ENCODE measurements at regions not wholly inside any gene's neighbourhood (a gene's known extent, or its start where the extent isn't known, plus 50 kb on each side); places are given as distances from the start of the nearest gene placed in this dataset.

- H3K27me3 ChIP-seq, result no peaks in the 10 kb centered on the region
Measured at GRCh38 chr14:34373191-34373590, 88.8 kb downstream of the SPTSSA start.

GRCh38 chr14:34372786-34373185 is 89.3 kb downstream of the SPTSSA start:
- Histone ChIP-seq H3K36me3 (no peaks in the 10 kb centered on the region), H3K4me3 (no peak overlapping the region), H3K27me3 (no peaks in the 10 kb centered on the region), H3K27ac (no peak overlapping the region), H3K9me3 (no peaks in the 10 kb centered on the region), H3K4me1 (peaks cover 0 to 8% (median 2%) of the 10 kb centered on the region in 4 donors)
- 23 to 50% methylated on average over 1 of the region's 1 CpG for WGBS, 2 donors
- TF ChIP-seq POLR2AphosphoS5 (IDR thresholded peaks at IDR 0.05), result no peak
- no peak for TF ChIP-seq CTCF (IDR thresholded peaks at IDR 0.05)
- TF ChIP-seq POLR2A (IDR thresholded peaks at IDR 0.05), result no peak
- no peak for TF ChIP-seq EP300 (IDR thresholded peaks at IDR 0.05)
- no peak for DNase-seq
- intact Hi-C loops (cut with DNase I), result no loop called here

More at GRCh38 chr14:34373191-34373590, 88.8 kb downstream of the SPTSSA start:
- Histone ChIP-seq H3K27ac (no peak overlapping the region), H3K9me3 (no peaks in the 10 kb centered on the region), H3K4me1 (peaks cover 0 to 8% (median under 1%) of the 10 kb centered on the region in 4 donors), H3K36me3 (no peaks in the 10 kb centered on the region), H3K4me3 (no peak overlapping the region)
- TF ChIP-seq CTCF (IDR thresholded peaks at IDR 0.05) (no peak), POLR2A (IDR thresholded peaks at IDR 0.05) (no peak), EP300 (IDR thresholded peaks at IDR 0.05) (no peak), POLR2AphosphoS5 (IDR thresholded peaks at IDR 0.05) (no peak)
- DNase-seq, result no peak
- intact Hi-C loops (cut with DNase I), result no loop called here
- 48 to 85% methylated on average over 2 of the region's 2 CpGs for WGBS, 2 donors

- H3K27ac ChIP-seq, result no peak overlapping the region
- H3K9me3 ChIP-seq, result no peaks in the 10 kb centered on the region
- peaks cover 0 to 8% (median 2%) of the 10 kb centered on the region in 4 donors for H3K4me1 ChIP-seq
- no peak overlapping the region for H3K4me3 ChIP-seq
- no peaks in the 10 kb centered on the region for H3K36me3 ChIP-seq
- 24 to 61% methylated on average over 1 of the region's 1 CpG for WGBS, 2 donors
- TF ChIP-seq CTCF (IDR thresholded peaks at IDR 0.05), result no peak
- TF ChIP-seq EP300 (IDR thresholded peaks at IDR 0.05), result no peak
- TF ChIP-seq POLR2A (IDR thresholded peaks at IDR 0.05), result no peak
- no peak for DNase-seq
- intact Hi-C loops (cut with DNase I), result loop anchor here (5.0 kb wide), 1 partner anchor 93 kb away; the partner anchor contains the start of gene SPTSSA
- no peaks in the 10 kb centered on the region for H3K27me3 ChIP-seq
Measured at GRCh38 chr14:34369648-34370030, 92.4 kb downstream of the SPTSSA start.

- no peak for DNase-seq
- intact Hi-C loops (cut with DNase I), result loop anchor here (5.0 kb wide), 1 partner anchor 93 kb away; the partner anchor contains the start of gene SPTSSA
- no peak for TF ChIP-seq EP300 (IDR thresholded peaks at IDR 0.05)
- no peak for TF ChIP-seq CTCF (IDR thresholded peaks at IDR 0.05)
- TF ChIP-seq POLR2AphosphoS5 (IDR thresholded peaks at IDR 0.05), result no peak
- no peak for TF ChIP-seq POLR2A (IDR thresholded peaks at IDR 0.05)
- WGBS, 2 donors, result 72 to 74% methylated on average over 3 of the region's 3 CpGs
- H3K36me3 ChIP-seq, result no peaks in the 10 kb centered on the region
- peaks cover 0 to 8% (median 2%) of the 10 kb centered on the region in 4 donors for H3K4me1 ChIP-seq
- peak overlapping the region in 3 of 4 donors; percentile 6 to 49 (median 20) for H3K27ac ChIP-seq
- no peak overlapping the region for H3K4me3 ChIP-seq
- H3K27me3 ChIP-seq, result no peaks in the 10 kb centered on the region
- no peaks in the 10 kb centered on the region for H3K9me3 ChIP-seq
Measured at GRCh38 chr14:34368971-34369647, 92.9 kb downstream of the SPTSSA start.
